ENCODE measurements at regions not wholly inside any gene's neighbourhood (a gene's known extent, or its start where the extent isn't known, plus 50 kb on each side); places are given as distances from the start of the nearest gene placed in this dataset.

- no peak for DNase-seq (ENCODE audit: low read depth)
These were observed 51.3 kb upstream of the ADRA1D start for GRCh38 chr20:4300401-4300800.

GRCh38 chr20:4299773-4300172 is 50.7 kb upstream of the ADRA1D start:
- no peak for DNase-seq (ENCODE audit: low read depth)

- no peak for DNase-seq (ENCODE audit: low read depth)
These were observed 50.1 kb upstream of the ADRA1D start for GRCh38 chr20:4299216-4299615.

Measured in non-pigmented ciliary epithelial cell (primary cell).